Endothelial cell (in vitro differentiated cells): ENCODE measurements at regions not wholly inside any gene's neighbourhood (a gene's known extent, or its start where the extent isn't known, plus 50 kb on each side); places are given as distances from the start of the nearest gene placed in this dataset.

Experiments used
- DNase-seq: peaks from one replicate; pipeline ENCODE4 v3.0.0; 2021; ENCODE audit warnings: low spot score
- H3K27ac Mint-ChIP-seq: one replicate; pipeline ENCODE4 v1.8.0; 2021; ENCODE audit warnings: mixed read lengths, inconsistent platforms; ENCODE audit not compliant: unreplicated experiment
- H3K27me3 Mint-ChIP-seq: one replicate; pipeline ENCODE4 v1.8.0; 2021; ENCODE audit warnings: mild to moderate bottlenecking, moderate library complexity, mixed read lengths, inconsistent platforms; ENCODE audit not compliant: unreplicated experiment
- H3K36me3 Mint-ChIP-seq: one replicate; pipeline ENCODE4 v1.8.0; 2021; ENCODE audit warnings: mild to moderate bottlenecking, low read depth, mixed read lengths, inconsistent platforms; ENCODE audit not compliant: unreplicated experiment
- H3K4me1 Mint-ChIP-seq: one replicate; pipeline ENCODE4 v1.8.0; 2021; ENCODE audit warnings: mild to moderate bottlenecking, mixed read lengths, inconsistent platforms; ENCODE audit not compliant: unreplicated experiment
- H3K4me3 Mint-ChIP-seq: one replicate; pipeline ENCODE4 v1.8.0; 2021; ENCODE audit warnings: mild to moderate bottlenecking, mixed read lengths, inconsistent platforms; ENCODE audit not compliant: unreplicated experiment
- H3K9me3 Mint-ChIP-seq: one replicate; pipeline ENCODE4 v1.8.0; 2021; ENCODE audit warnings: mixed read lengths, inconsistent platforms; ENCODE audit not compliant: unreplicated experiment
- TF ChIP-seq, protein P1 (sequence below): fragments of 200-600 bp; sonication (generic); IDR thresholded peaks from one replicate; pipeline ENCODE4 v1.5.0; 2021; ENCODE audit warnings: antibody characterized with exemption; ENCODE audit not compliant: unreplicated experiment

DNA sequence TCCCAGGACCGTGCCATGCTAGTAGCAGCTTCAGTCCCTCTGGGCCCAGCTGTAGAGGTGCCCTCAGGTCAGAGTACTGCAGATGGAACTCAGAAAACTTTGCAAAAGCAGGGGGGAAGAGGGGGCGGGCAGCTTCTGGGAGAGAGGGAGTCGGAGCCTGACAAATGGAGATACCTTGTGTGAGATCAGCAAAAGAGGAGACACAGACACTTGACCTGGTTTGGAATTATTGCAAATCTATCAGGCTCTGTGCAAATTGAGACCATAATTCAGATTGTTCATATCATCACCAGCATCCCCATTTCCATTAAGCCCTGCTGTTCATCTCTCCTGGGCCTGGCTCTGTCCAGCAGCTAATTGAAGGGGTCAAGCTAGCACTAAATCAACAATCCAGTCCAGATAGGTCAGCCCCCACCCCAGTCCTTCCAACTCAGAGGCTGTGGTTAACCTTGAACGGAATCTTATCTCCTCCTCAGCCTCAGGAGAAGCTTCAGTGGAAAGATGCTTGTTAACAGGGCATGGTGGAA, 292.6 kb upstream of the PLET1 start:
- no peak overlapping the region for H3K27ac Mint-ChIP-seq
- DNase-seq: no peak
- no peaks in the 10 kb centered on the region for H3K27me3 Mint-ChIP-seq
- no peak overlapping the region for H3K4me3 Mint-ChIP-seq
- H3K36me3 Mint-ChIP-seq: no peaks in the 10 kb centered on the region
- H3K9me3 Mint-ChIP-seq: no peaks in the 10 kb centered on the region
- H3K4me1 Mint-ChIP-seq: no peaks in the 10 kb centered on the region
- TF ChIP-seq, protein P1, sequence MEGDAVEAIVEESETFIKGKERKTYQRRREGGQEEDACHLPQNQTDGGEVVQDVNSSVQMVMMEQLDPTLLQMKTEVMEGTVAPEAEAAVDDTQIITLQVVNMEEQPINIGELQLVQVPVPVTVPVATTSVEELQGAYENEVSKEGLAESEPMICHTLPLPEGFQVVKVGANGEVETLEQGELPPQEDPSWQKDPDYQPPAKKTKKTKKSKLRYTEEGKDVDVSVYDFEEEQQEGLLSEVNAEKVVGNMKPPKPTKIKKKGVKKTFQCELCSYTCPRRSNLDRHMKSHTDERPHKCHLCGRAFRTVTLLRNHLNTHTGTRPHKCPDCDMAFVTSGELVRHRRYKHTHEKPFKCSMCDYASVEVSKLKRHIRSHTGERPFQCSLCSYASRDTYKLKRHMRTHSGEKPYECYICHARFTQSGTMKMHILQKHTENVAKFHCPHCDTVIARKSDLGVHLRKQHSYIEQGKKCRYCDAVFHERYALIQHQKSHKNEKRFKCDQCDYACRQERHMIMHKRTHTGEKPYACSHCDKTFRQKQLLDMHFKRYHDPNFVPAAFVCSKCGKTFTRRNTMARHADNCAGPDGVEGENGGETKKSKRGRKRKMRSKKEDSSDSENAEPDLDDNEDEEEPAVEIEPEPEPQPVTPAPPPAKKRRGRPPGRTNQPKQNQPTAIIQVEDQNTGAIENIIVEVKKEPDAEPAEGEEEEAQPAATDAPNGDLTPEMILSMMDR: no peak

DNA sequence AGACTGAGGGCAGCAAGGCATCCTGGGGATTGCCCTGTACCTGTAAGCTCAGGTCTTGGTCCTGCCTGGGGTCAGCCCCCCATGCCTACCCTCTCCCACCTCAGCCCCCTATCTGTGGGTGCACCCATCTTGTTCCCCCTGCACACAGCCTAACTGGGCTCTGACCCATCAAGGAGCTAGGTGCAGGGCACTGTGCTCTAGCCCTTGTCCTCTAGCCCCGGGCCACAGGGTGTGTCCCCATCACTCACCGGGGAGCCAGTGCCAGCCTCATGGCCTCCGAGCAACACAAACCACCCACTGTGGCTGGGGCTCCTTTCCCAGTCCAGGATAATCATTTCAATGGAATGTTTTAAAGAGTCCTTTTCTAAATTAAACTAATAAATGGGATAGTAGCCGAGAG, 293.9 kb upstream of the PLET1 start:
- no peak overlapping the region for H3K27ac Mint-ChIP-seq
- H3K9me3 Mint-ChIP-seq: no peaks in the 10 kb centered on the region
- H3K27me3 Mint-ChIP-seq: no peaks in the 10 kb centered on the region
- no peak for DNase-seq
- TF ChIP-seq, protein P1: no peak
- H3K4me1 Mint-ChIP-seq: no peaks in the 10 kb centered on the region
- no peak overlapping the region for H3K4me3 Mint-ChIP-seq
- H3K36me3 Mint-ChIP-seq: no peaks in the 10 kb centered on the region

DNA sequence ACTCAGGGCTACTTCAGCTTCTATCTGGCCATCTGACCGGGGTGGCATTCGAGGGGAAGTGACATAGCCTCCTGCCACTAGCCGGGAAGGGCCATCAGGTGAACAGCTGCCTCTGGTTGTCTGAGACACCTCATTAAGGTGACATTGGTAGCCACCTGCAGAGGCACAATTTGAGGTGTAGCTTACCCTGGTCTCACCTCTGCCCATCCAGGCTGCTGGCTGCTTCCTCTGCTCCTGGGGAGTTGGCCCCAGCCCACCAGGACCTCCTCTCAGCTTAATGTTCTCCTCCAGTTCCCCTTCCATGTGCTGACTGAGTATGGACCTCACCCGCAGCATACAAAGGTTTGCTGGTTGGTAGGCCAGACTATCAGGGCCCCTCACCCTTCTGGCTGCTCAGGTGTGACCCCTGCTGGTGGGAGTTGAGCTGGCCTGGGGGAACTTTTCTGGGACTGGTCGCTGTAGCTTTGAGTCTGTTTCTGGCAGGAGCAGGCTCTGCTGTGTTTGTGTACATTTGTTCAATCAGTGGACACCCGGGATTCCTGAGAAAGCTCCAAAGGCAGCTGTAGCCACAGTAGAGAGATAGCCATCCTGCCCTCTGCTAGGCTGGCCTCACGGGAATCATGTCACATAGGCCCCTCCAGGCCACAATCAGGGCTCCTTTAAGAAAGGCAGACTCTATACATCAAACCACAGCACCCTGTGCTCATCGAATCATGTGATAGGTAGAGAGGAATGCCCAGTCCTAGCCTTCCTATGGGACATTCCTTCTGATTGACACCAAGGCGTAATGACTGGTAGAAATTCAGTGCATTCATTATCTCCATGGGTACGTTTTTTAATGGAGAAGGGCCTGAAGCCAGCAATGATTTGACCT, 295.1 kb upstream of the PLET1 start:
- Mint-ChIP-seq H3K4me1 (no peaks in the 10 kb centered on the region), H3K27ac (no peak overlapping the region), H3K27me3 (no peaks in the 10 kb centered on the region), H3K4me3 (no peak overlapping the region), H3K36me3 (no peaks in the 10 kb centered on the region), H3K9me3 (no peaks in the 10 kb centered on the region)
- DNase-seq: peak; percentile 89
- TF ChIP-seq, protein P1: peak; percentile 77

DNA sequence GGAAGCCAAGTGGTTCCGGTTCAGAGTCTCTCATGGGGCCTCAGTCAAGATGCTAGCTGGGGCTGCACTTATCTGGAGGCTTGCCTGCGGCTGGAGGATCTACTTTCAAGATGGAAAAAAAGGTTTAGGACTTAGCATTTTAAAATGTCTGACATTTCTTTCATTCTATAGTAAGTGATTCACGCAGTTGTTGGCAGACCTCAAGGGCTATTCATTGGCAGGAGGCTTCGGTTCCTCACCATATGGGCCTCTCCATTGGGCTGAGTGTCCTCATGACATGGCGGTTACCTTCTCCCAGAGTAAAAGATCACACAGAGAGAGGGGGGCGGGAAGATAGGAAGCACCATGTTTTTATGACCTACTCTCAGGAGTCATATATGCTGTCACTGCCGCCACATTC, 298.0 kb upstream of the PLET1 start:
- TF ChIP-seq, protein P1: no peak
- Mint-ChIP-seq H3K27me3 (peaks cover 1% of the 10 kb centered on the region), H3K9me3 (no peaks in the 10 kb centered on the region), H3K27ac (no peak overlapping the region), H3K4me1 (no peaks in the 10 kb centered on the region), H3K4me3 (no peak overlapping the region), H3K36me3 (no peaks in the 10 kb centered on the region)
- no peak for DNase-seq

DNA sequence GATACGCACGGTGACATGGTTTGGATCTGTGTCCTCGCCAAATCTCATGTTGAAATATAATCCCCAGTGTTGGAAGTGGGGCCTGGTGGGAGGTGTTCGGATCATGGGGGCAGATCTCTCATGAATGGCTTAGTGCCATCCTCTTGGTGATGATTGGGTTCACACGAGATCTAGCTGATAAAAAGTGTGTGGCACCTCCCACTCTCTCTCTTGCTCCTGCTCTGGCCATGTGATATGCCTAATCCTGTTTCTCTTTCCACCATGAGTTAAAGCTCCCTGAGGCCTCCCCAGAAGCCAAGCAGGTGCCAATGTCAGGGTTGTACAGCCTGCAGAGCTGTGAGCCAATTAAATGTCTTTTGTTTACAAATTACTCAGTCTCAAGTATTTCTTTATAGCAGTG, 303.1 kb upstream of the PLET1 start:
- Mint-ChIP-seq H3K9me3 (no peaks in the 10 kb centered on the region), H3K4me3 (no peak overlapping the region), H3K27me3 (peaks cover 1% of the 10 kb centered on the region), H3K27ac (no peak overlapping the region), H3K36me3 (no peaks in the 10 kb centered on the region), H3K4me1 (no peaks in the 10 kb centered on the region)
- no peak for DNase-seq
- TF ChIP-seq, protein P1: no peak
